ENCODE measurements at regions not wholly inside any gene's neighbourhood (a gene's known extent, or its start where the extent isn't known, plus 50 kb on each side); places are given as distances from the start of the nearest gene placed in this dataset.

- TF ChIP-seq, protein P1, sequence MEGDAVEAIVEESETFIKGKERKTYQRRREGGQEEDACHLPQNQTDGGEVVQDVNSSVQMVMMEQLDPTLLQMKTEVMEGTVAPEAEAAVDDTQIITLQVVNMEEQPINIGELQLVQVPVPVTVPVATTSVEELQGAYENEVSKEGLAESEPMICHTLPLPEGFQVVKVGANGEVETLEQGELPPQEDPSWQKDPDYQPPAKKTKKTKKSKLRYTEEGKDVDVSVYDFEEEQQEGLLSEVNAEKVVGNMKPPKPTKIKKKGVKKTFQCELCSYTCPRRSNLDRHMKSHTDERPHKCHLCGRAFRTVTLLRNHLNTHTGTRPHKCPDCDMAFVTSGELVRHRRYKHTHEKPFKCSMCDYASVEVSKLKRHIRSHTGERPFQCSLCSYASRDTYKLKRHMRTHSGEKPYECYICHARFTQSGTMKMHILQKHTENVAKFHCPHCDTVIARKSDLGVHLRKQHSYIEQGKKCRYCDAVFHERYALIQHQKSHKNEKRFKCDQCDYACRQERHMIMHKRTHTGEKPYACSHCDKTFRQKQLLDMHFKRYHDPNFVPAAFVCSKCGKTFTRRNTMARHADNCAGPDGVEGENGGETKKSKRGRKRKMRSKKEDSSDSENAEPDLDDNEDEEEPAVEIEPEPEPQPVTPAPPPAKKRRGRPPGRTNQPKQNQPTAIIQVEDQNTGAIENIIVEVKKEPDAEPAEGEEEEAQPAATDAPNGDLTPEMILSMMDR (IDR thresholded peaks at IDR 0.05): no peak
- TF ChIP-seq POLR2A (IDR thresholded peaks at IDR 0.05): no peak
- TF ChIP-seq EP300 (IDR thresholded peaks at IDR 0.05): no peak
- intact Hi-C loops (cut with DNase I): no loop called here
- no peak for DNase-seq
- no peak overlapping the region for H3K4me3 ChIP-seq
- H3K27ac ChIP-seq: no peak overlapping the region
- peaks cover 3% of the 10 kb centered on the region for H3K4me1 ChIP-seq (ENCODE audit: insufficient read depth)
- no peaks in the 10 kb centered on the region for H3K9me3 ChIP-seq
- no peaks in the 10 kb centered on the region for H3K36me3 ChIP-seq
- H3K27me3 ChIP-seq: no peaks in the 10 kb centered on the region
- WGBS, 3 donors: 45 to 53% (median 46%) methylated on average over 2 of the region's 2 CpGs
These were observed 164.8 kb upstream of the NDN start for GRCh38 chr15:23851921-23852320.

- no peak overlapping the region for H3K4me3 ChIP-seq
- H3K27ac ChIP-seq: no peak overlapping the region
- no peaks in the 10 kb centered on the region for H3K27me3 ChIP-seq
- 50 to 72% (median 70%) methylated on average over 1 of the region's 1 CpG for WGBS, 3 donors
- peaks cover 3% of the 10 kb centered on the region for H3K4me1 ChIP-seq (ENCODE audit: insufficient read depth)
- H3K9me3 ChIP-seq: no peaks in the 10 kb centered on the region
- TF ChIP-seq, protein P1 (IDR thresholded peaks at IDR 0.05): no peak
- no peak for TF ChIP-seq EP300 (IDR thresholded peaks at IDR 0.05)
- TF ChIP-seq POLR2A (IDR thresholded peaks at IDR 0.05): no peak
- no peak for DNase-seq
- intact Hi-C loops (cut with DNase I): no loop called here
- no peaks in the 10 kb centered on the region for H3K36me3 ChIP-seq
These were observed 166.2 kb upstream of the NDN start for GRCh38 chr15:23853286-23853685.

DNA sequence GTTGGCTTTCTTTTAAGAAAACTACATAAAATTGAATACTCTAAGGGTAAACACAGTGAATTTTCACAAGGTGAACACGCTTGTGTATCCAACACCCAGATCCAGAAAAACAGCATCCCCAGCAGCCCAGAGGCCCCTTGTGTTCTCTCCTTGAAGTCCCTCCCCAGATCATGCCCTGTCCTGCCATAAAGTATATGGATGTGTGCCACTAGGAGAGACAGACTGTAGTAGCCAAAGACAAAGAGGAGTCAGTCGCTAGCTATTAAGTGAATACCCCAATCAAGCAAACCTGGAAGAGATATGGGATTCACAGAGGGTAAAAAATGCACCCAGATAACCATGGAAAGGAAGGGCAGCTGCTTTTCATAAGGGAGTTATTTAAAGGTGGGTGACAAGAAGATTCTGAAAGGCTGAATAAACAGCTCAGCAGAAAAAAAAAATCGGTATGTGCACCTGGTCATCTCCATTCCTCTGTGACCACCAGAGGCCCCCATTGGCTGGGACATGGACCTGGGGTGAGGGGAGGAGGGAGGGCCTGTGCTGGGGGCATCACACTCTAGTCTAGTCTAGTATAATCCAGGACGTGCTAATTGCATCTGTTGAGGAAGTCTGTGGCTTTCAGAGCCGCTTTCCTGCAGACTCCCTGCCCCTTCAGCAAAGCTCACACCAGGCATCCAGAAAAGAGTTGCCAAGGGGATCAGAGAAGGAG, 167.3 kb upstream of the NDN start:
- intact Hi-C loops (cut with DNase I): no loop called here
- H3K27me3 ChIP-seq: no peaks in the 10 kb centered on the region
- H3K4me3 ChIP-seq: no peak overlapping the region
- WGBS, 3 donors: 33 to 40% (median 35%) methylated on average over 5 of the region's 5 CpGs
- TF ChIP-seq, protein P1 (IDR thresholded peaks at IDR 0.05): no peak
- TF ChIP-seq POLR2A (IDR thresholded peaks at IDR 0.05) (no peak), EP300 (IDR thresholded peaks at IDR 0.05) (no peak)
- no peaks in the 10 kb centered on the region for H3K36me3 ChIP-seq
- H3K4me1 ChIP-seq (ENCODE audit: insufficient read depth): peaks cover 3% of the 10 kb centered on the region
- DNase-seq: no peak
- no peaks in the 10 kb centered on the region for H3K9me3 ChIP-seq
- no peak overlapping the region for H3K27ac ChIP-seq

GRCh38 chr15:23854912-23855659, 168.0 kb upstream of the NDN start:
- TF ChIP-seq POLR2A (IDR thresholded peaks at IDR 0.05): no peak
- TF ChIP-seq, protein P1 (IDR thresholded peaks at IDR 0.05): no peak
- no peak for TF ChIP-seq EP300 (IDR thresholded peaks at IDR 0.05)
- Histone ChIP-seq H3K4me1 (ENCODE audit: insufficient read depth) (peaks cover 3% of the 10 kb centered on the region), H3K9me3 (no peaks in the 10 kb centered on the region), H3K27ac (no peak overlapping the region), H3K27me3 (no peaks in the 10 kb centered on the region), H3K36me3 (no peaks in the 10 kb centered on the region), H3K4me3 (no peak overlapping the region)
- peak in 2 of 5 donors; percentile 34 to 46 for DNase-seq
- 16 to 18% (median 17%) methylated on average over 7 of the region's 7 CpGs for WGBS, 3 donors
- intact Hi-C loops (cut with DNase I): loop anchor here in 2 of 4 donors (5.0 kb wide), 1 partner anchor 208 kb away; the partner anchor contains the start of gene MAGEL2 (in 2 of the 2)
